Effector memory CD8-positive, alpha-beta T cell (primary cell): ENCODE measurements at regions not wholly inside any gene's neighbourhood (a gene's known extent, or its start where the extent isn't known, plus 50 kb on each side); places are given as distances from the start of the nearest gene placed in this dataset.

Source experiments
- ATAC-seq: fragments of 150-1000 bp; cut with Tn5 transposase; replicated peaks from 2 replicates; pipeline ENCODE4 v1.10.0; 2021; ENCODE audit warnings: mild to moderate bottlenecking, moderate library complexity
- DNase-seq, 3 experiments: peaks; one replicate each; pipeline ENCODE4 v3.0.0; 2021
- H3K27ac Mint-ChIP-seq, 2 donors: one replicate each; pipeline ENCODE4 v1.8.0; 2022; ENCODE audit warnings: mild to moderate bottlenecking in 2 of 2, mixed read lengths in 2 of 2, moderate library complexity in 2 of 2
- H3K27me3 Mint-ChIP-seq, 2 donors: one replicate each; pipeline ENCODE4 v1.8.0; 2022; ENCODE audit warnings: mixed read lengths in 2 of 2
- H3K36me3 Mint-ChIP-seq: one replicate; pipeline ENCODE4 v1.8.0; 2022; ENCODE audit warnings: mild to moderate bottlenecking, moderate library complexity, mixed read lengths; ENCODE audit not compliant: insufficient read depth
- H3K4me1 Mint-ChIP-seq, 2 donors: one replicate each; pipeline ENCODE4 v1.8.0; 2022; ENCODE audit warnings: low read depth in 2 of 2, mixed read lengths in 2 of 2
- H3K4me3 Mint-ChIP-seq, 2 donors: one replicate each; pipeline ENCODE4 v1.8.0; 2022; ENCODE audit warnings: mild to moderate bottlenecking in 2 of 2, mixed read lengths in 2 of 2, moderate library complexity in 2 of 2
- H3K9me3 Mint-ChIP-seq, 2 donors: one replicate each; pipeline ENCODE4 v1.8.0; 2022; ENCODE audit warnings: mixed read lengths in 2 of 2

DNA sequence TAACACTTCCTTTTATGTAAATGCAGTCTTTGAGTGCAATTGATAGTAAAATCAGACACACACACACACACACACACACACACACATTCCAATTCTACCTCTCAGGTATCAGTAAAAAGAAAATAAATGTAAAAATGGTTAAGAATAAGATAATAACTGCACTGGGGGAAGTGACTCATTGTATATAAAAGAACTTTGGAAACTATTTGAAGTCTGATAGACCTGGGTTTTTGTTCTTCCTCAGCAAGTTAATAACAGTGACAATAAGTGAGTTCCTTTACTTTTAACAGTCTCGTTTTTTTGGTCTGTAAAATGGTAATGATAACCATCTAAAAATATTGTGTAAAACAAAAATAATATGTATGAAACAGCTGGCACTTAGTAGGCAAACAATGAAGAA is 1815.0 kb downstream of the MRPL39 start:
- Mint-ChIP-seq H3K27me3 (no peaks in the 10 kb centered on the region), H3K4me3 (no peak overlapping the region), H3K9me3 (no peaks in the 10 kb centered on the region), H3K36me3 (no peaks in the 10 kb centered on the region), H3K4me1 (no peaks in the 10 kb centered on the region), H3K27ac (no peak overlapping the region)
- ATAC-seq (no peak), DNase-seq (no peak)

DNA sequence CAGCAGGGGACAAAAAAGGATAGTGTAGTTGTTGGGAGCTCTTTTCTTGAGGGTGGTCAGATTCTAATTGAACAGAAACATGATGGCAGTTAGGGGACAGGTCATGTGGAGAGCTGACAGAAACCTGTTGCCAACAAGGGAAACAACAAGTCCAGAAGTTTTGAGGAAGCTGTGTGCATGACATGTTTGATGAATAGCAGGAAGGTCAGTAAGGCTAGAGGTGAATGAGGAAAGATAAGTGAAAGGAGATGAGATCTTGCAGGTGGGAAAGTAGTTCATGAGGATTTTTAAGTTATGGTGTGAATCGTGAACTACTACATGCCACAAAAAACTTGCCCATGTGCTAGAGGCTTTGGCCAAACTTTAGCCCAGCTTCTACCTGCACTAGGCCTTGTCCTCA is 1817.4 kb downstream of the MRPL39 start:
- Mint-ChIP-seq H3K9me3 (peaks cover 0 to 1% of the 10 kb centered on the region in 2 donors), H3K4me1 (no peaks in the 10 kb centered on the region), H3K27ac (no peak overlapping the region), H3K27me3 (no peaks in the 10 kb centered on the region), H3K36me3 (no peaks in the 10 kb centered on the region), H3K4me3 (no peak overlapping the region)
- ATAC-seq (no peak), DNase-seq (no peak)

DNA sequence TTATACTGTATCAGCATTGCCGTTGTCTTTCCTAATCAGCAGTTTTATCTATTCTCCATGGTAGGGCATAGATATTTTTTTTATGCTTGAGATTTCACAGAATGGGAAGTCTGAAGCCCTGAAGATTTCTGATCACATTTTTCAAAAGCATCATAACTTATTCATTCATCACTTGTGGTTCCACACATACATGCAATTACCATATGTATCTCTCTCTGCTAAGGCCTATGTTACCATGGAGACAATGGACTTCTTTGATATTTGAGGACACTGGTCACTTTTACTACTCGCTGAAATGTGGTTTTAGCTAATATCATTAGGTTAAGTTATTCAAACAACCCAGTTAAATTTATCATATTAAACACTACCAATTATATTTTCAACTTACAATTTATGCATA is 1827.0 kb downstream of the MRPL39 start:
- H3K4me3 Mint-ChIP-seq, result no peak overlapping the region
- DNase-seq, result no peak
- peaks cover 2% of the 10 kb centered on the region for H3K36me3 Mint-ChIP-seq
- no peaks in the 10 kb centered on the region for H3K27me3 Mint-ChIP-seq
- no peaks in the 10 kb centered on the region for H3K4me1 Mint-ChIP-seq
- H3K9me3 Mint-ChIP-seq, result peaks cover 0 to 6% of the 10 kb centered on the region in 2 donors
- no peak overlapping the region for H3K27ac Mint-ChIP-seq
- no peak for ATAC-seq

DNA sequence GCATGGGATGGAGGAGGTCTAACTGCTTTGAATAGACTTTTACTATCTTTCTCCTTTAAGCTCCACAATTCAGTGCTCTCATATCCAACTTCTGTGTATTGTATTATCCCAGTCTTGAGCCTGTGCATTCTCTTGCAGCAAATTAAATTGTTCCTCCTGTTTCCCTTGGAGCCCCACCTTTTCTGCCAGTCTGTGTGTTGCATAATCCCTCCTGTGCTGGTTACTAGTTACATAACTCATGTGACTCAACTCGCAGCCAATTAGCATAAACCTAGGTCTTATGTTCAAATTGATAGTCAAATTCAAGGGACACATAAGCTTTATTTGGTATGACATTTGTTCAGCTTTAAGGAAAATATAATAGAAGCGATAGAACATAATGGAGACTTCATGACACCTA is 1863.5 kb downstream of the MRPL39 start:
- DNase-seq (no peak), ATAC-seq (no peak)
- no peaks in the 10 kb centered on the region for H3K27me3 Mint-ChIP-seq
- peaks cover 2% of the 10 kb centered on the region for H3K36me3 Mint-ChIP-seq
- H3K27ac Mint-ChIP-seq, result no peak overlapping the region
- H3K9me3 Mint-ChIP-seq, result peaks cover 0 to 2% of the 10 kb centered on the region in 2 donors
- H3K4me3 Mint-ChIP-seq, result no peak overlapping the region
- H3K4me1 Mint-ChIP-seq, result no peaks in the 10 kb centered on the region

DNA sequence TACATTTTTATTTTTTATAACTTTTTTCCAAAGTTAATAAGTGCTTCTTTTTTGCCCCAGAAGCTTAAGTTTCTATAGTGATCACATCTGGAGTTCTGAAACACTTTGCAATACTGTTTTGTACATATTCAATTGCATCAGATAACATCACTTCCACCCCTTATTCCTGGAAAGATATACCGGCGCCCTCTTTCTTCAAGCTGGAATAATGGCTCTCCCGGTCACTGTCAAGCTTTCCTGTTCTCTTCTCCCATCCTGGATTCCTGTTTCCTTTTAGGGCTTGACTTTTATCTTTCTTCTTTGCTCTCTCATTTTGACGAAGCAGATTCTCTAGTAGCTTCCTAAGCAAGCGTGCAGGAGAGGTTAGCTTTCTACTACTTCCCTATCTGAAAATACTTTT is 1866.8 kb downstream of the MRPL39 start:
- H3K4me3 Mint-ChIP-seq, result no peak overlapping the region
- DNase-seq (no peak), ATAC-seq (no peak)
- no peaks in the 10 kb centered on the region for H3K27me3 Mint-ChIP-seq
- no peak overlapping the region for H3K27ac Mint-ChIP-seq
- no peaks in the 10 kb centered on the region for H3K4me1 Mint-ChIP-seq
- peaks cover 0 to 4% of the 10 kb centered on the region in 2 donors for H3K9me3 Mint-ChIP-seq
- peaks cover 2% of the 10 kb centered on the region for H3K36me3 Mint-ChIP-seq

DNA sequence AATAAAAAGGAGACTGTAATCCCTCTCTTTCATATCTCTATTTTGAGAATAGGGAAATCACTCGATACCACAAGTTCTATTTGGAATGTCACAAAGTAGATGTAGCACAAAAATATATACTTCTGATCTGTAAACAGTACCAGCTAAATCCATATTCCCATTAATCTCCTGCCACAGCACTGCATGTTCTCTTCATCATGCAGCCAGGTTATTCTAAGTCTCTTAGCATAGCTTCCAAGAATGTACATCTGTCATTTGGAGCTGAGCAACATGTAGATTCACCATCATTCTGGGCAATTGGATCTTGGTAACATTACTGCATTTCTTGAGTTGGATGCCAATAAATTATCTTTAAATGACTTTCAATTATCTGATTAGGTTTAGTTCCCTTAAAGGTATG is 1874.5 kb downstream of the MRPL39 start:
- no peak overlapping the region for H3K4me3 Mint-ChIP-seq
- DNase-seq, result no peak
- ATAC-seq, result no peak
- no peaks in the 10 kb centered on the region for H3K4me1 Mint-ChIP-seq
- H3K36me3 Mint-ChIP-seq, result no peaks in the 10 kb centered on the region
- no peak overlapping the region for H3K27ac Mint-ChIP-seq
- peaks cover 3 to 9% of the 10 kb centered on the region in 2 donors for H3K9me3 Mint-ChIP-seq
- no peaks in the 10 kb centered on the region for H3K27me3 Mint-ChIP-seq

DNA sequence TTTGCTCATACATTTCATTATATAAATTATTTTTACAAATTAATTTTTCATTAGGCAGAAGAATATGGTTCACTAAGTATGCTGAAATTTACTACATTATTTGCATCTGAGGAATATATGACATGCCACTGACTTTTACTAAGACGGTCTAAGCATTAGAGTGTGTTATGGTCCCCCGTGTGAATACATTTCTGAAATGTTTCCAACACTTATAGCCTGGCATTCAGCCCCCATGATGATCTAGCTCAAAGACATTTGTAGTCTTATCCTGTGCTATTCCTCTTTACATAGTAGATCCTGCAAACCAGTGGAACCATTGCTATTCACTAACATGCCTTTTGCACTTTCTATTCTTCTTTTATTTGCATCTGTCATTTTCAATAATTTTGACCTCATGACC is 1878.0 kb downstream of the MRPL39 start:
- Mint-ChIP-seq H3K27me3 (no peaks in the 10 kb centered on the region), H3K27ac (no peak overlapping the region), H3K4me1 (no peaks in the 10 kb centered on the region), H3K36me3 (no peaks in the 10 kb centered on the region), H3K9me3 (peaks cover 4 to 6% of the 10 kb centered on the region in 2 donors), H3K4me3 (no peak overlapping the region)
- DNase-seq (no peak), ATAC-seq (no peak)

DNA sequence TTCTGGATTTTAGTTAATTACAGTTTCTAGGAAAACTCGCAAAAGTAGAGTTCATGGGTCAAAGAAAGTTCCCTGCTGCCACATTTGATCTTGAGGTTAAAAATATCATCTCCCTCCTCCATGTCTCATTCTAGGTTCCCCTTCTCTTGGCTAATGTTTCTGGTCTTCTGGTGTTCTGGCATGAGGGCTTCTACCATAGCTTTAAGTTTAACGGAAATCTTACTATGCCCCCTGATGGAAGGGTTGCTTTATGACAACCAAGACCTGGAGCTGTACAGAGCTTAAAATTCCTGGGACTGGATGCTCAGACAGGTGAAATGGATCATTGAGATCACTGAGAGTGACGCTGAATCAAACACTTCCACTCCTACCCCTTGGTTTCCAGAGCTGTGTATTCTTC is 1881.7 kb downstream of the MRPL39 start:
- Mint-ChIP-seq H3K27ac (no peak overlapping the region), H3K36me3 (no peaks in the 10 kb centered on the region), H3K4me1 (no peaks in the 10 kb centered on the region), H3K4me3 (no peak overlapping the region), H3K9me3 (peaks cover 2 to 5% of the 10 kb centered on the region in 2 donors), H3K27me3 (no peaks in the 10 kb centered on the region)
- DNase-seq, result no peak
- no peak for ATAC-seq

DNA sequence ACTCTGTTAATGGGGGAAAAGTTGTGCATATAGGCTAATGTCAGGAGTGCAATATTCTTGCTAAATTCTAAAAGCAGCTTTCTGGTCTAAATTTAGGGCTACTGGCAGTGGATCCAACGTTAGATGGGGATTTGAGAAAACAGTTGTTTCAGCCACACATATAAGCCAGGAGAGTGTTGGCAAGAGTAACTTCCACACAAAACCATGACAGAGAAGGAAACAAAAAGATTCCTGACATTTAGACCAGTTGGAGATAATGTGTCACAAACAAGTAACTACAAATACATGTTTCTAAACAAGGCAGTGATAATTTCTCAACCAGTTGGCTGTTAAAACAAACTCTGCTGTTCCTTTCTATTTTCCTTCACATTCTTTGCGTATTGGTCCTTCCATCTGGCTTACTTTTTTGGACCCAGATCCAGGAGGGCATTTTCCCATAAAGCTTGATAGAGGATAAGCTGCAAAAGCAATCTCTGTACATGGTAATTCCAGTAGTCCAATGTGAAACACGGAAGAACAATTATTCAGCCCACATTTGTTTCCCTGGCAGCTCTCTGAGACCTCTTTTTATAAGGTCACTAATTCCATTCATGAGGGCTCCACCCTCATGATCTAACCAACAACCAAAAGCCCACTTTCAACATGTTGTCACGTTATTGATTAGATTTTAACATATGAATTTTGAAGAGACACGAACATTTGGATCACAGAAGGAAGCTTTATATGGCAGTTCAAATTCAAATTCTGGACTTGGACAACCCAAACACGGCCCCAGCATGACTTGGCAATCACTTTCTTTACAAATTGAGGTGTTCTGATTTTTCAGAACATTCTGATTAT is 1888.6 kb downstream of the MRPL39 start:
- peaks cover 0 to 5% of the 10 kb centered on the region in 2 donors for H3K9me3 Mint-ChIP-seq
- no peaks in the 10 kb centered on the region for H3K4me1 Mint-ChIP-seq
- H3K27ac Mint-ChIP-seq, result no peak overlapping the region
- ATAC-seq, result no peak
- DNase-seq, result no peak
- no peak overlapping the region for H3K4me3 Mint-ChIP-seq
- no peaks in the 10 kb centered on the region for H3K36me3 Mint-ChIP-seq
- H3K27me3 Mint-ChIP-seq, result no peaks in the 10 kb centered on the region

DNA sequence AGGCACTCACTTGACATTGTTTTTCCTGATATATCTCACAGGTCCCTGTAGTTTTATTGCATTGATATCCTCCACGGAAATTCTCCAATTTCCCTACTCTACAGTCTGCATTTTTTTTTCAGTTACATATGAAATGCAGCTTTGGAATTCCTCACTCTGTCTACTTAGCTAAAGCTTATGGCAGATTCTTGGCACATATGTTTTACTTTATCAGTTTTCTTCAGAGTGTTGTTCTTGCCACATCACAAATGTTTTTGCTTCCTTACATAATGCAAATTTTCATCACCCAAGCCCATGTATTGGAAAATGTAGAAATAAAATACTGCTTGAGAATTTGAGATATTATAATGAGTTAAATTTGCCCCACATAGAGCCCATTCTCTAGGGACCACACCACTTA is 1895.1 kb downstream of the MRPL39 start:
- no peak for ATAC-seq
- DNase-seq, result no peak
- no peaks in the 10 kb centered on the region for H3K36me3 Mint-ChIP-seq
- peaks cover 0 to 3% of the 10 kb centered on the region in 2 donors for H3K9me3 Mint-ChIP-seq
- H3K27me3 Mint-ChIP-seq, result no peaks in the 10 kb centered on the region
- no peaks in the 10 kb centered on the region for H3K4me1 Mint-ChIP-seq
- no peak overlapping the region for H3K4me3 Mint-ChIP-seq
- H3K27ac Mint-ChIP-seq, result no peak overlapping the region

DNA sequence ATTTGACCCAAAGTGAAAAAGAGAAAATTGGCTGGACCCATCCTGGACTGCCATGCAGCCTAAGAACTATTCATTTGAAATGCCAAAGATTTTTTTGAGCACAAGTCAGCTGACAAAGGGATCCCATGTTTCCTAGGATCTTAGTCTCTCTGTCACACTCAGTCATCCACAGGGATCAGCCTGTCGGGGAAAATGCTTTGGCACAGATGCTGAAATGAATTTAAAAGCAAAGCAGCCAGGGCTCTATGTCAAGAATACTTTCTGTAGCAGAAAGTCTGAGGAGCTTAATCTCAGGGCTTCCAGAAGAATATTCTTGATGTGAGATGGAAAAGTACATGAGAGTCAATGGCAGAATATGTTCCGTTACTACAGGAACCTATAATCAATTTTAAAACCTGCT is 1900.8 kb downstream of the MRPL39 start:
- Mint-ChIP-seq H3K4me3 (no peak overlapping the region), H3K36me3 (no peaks in the 10 kb centered on the region), H3K9me3 (peaks cover 8% of the 10 kb centered on the region in 2 donors), H3K27me3 (no peaks in the 10 kb centered on the region), H3K27ac (no peak overlapping the region), H3K4me1 (no peaks in the 10 kb centered on the region)
- DNase-seq (no peak), ATAC-seq (no peak)

DNA sequence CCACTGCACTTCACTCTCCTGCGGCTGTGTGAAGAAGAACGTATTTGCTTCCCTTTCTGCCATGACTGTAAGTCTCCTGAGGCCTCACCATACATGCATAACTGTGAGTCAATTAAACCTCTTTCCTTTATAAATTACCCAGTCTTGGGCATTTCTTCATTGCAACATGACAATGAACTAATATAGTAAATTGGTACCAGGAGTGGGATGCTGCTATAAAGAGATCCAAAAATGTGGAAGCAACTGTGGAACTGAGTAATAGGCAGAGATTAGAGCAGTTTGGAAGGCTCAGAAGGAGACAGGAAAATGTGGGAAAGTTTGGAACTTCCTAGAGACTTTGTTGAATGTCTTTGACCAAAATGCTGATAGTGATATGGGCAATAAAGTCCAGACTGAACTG is 1907.9 kb downstream of the MRPL39 start:
- no peaks in the 10 kb centered on the region for H3K36me3 Mint-ChIP-seq
- H3K27me3 Mint-ChIP-seq, result no peaks in the 10 kb centered on the region
- no peak for DNase-seq

DNA sequence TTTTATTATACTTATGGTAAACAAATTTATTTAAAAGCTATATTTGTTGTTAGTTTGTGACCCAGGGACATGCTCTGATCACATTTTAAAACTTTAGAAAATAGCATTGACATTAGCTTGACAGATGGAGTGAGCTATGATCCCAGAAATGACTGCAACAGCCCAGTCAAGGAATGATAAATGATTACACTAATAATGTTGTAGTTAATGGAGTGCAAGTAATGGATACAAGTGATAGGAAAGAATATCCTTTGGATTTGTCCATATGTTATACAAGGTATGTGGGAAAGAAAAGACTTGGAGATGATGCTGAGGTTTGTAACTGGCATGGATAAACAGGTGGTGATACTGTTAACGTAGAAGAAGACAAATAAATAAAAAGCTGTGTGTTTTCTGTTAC is 1908.7 kb downstream of the MRPL39 start:
- ATAC-seq (no peak), DNase-seq (no peak)
- no peaks in the 10 kb centered on the region for H3K27me3 Mint-ChIP-seq
- no peaks in the 10 kb centered on the region for H3K36me3 Mint-ChIP-seq
- H3K9me3 Mint-ChIP-seq, result peaks cover 14 to 21% of the 10 kb centered on the region in 2 donors
- H3K4me3 Mint-ChIP-seq, result no peak overlapping the region
- no peak overlapping the region for H3K27ac Mint-ChIP-seq
- H3K4me1 Mint-ChIP-seq, result no peaks in the 10 kb centered on the region

More for the DNA sequence above, 1907.9 kb downstream of the MRPL39 start:
- ATAC-seq, result no peak
- H3K4me1 Mint-ChIP-seq, result no peaks in the 10 kb centered on the region
- H3K9me3 Mint-ChIP-seq, result peaks cover 14 to 21% of the 10 kb centered on the region in 2 donors
- no peak overlapping the region for H3K27ac Mint-ChIP-seq
- no peak overlapping the region for H3K4me3 Mint-ChIP-seq

DNA sequence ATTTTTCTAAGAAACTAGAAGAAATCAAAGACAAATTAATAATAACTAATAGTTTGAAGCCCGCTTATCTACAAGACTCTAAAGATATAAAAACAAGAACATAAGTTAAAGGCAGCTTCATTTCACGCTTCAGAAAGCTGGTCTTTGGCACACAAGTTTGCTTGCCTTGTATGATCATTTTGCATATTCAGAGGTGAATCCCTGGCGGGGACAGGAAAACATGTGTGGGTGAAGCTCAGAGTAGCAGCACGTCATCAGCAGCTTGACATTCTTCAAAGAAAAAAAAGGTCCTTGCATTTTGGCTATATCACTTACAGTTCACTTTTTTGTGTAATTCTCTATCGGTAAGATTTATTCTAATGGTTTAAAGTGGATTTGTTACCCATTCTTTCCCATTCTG is 1911.8 kb downstream of the MRPL39 start:
- H3K4me3 Mint-ChIP-seq, result no peak overlapping the region
- no peak overlapping the region for H3K27ac Mint-ChIP-seq
- DNase-seq (no peak), ATAC-seq (no peak)
- H3K27me3 Mint-ChIP-seq, result no peaks in the 10 kb centered on the region
- no peaks in the 10 kb centered on the region for H3K36me3 Mint-ChIP-seq
- no peaks in the 10 kb centered on the region for H3K4me1 Mint-ChIP-seq
- peaks cover 12 to 22% of the 10 kb centered on the region in 2 donors for H3K9me3 Mint-ChIP-seq
